H9 (cell line): ENCODE measurements at regions not wholly inside any gene's neighbourhood (a gene's known extent, or its start where the extent isn't known, plus 50 kb on each side); places are given as distances from the start of the nearest gene placed in this dataset.

ENCODE experiments used
- DNase-seq: peaks from one replicate; pipeline ENCODE4 v3.0.0-alpha.2; 2017
- H2AFZ ChIP-seq: one replicate; pipeline ENCODE4 v1.6.1; 2013; ENCODE audit warnings: mild to moderate bottlenecking, low read length, control low read depth, moderate library complexity
- H2AK5ac ChIP-seq: 2 replicates; pipeline ENCODE4 v1.6.1; 2013; ENCODE audit warnings: low read length, control low read depth, mixed read lengths; ENCODE audit not compliant: insufficient read length
- H2BK120ac ChIP-seq: one replicate; pipeline ENCODE4 v1.6.1; 2013; ENCODE audit warnings: low read depth, mild to moderate bottlenecking, low read length, control low read depth, inconsistent platforms; ENCODE audit not compliant: poor library complexity, severe bottlenecking
- H2BK12ac ChIP-seq: 2 replicates; pipeline ENCODE4 v1.6.1; 2013; ENCODE audit warnings: low read length, control low read depth, mixed read lengths, low read depth; ENCODE audit not compliant: insufficient read length
- H2BK15ac ChIP-seq: 2 replicates; pipeline ENCODE4 v1.6.1; 2013; ENCODE audit warnings: low read depth, low read length, control low read depth
- H2BK20ac ChIP-seq: one replicate; pipeline ENCODE4 v1.6.1; 2013; ENCODE audit warnings: low read depth, mild to moderate bottlenecking, low read length, control low read depth, inconsistent platforms; ENCODE audit not compliant: poor library complexity, severe bottlenecking
- H2BK5ac ChIP-seq: 2 replicates; pipeline ENCODE4 v1.6.1; 2013; ENCODE audit warnings: low read length, control low read depth, mixed read lengths; ENCODE audit not compliant: insufficient read length
- H3K14ac ChIP-seq: 2 replicates; pipeline ENCODE4 v1.6.1; 2013; ENCODE audit warnings: low read length, control low read depth; ENCODE audit not compliant: insufficient read depth
- H3K18ac ChIP-seq: 2 replicates; pipeline ENCODE4 v1.6.1; 2013; ENCODE audit warnings: low read depth, mild to moderate bottlenecking, mixed read lengths, low read length, control low read depth; ENCODE audit not compliant: insufficient read length
- H3K23ac ChIP-seq: 2 replicates; pipeline ENCODE4 v1.6.1; 2013; ENCODE audit warnings: low read length, control low read depth, mixed read lengths, low read depth; ENCODE audit not compliant: insufficient read length
- H3K23me2 ChIP-seq: 2 replicates; pipeline ENCODE4 v1.6.1; 2013; ENCODE audit warnings: low read depth, mild to moderate bottlenecking, mixed read lengths, low read length, control low read depth; ENCODE audit not compliant: insufficient read length, poor library complexity, severe bottlenecking
- H3K27ac ChIP-seq: 2 replicates; pipeline ENCODE4 v1.5.1; 2013; ENCODE audit warnings: low read length, control low read depth, mixed read lengths, low read depth; ENCODE audit not compliant: insufficient read length
- H3K27me3 ChIP-seq: 2 replicates; pipeline ENCODE4 v1.6.1; 2013; ENCODE audit warnings: low read length, control low read depth, inconsistent platforms; ENCODE audit not compliant: insufficient read depth
- H3K4ac ChIP-seq: 2 replicates; pipeline ENCODE4 v1.6.1; 2013; ENCODE audit warnings: low read depth, mild to moderate bottlenecking, control low read depth, inconsistent platforms, low read length, moderate library complexity
- H3K4me1 ChIP-seq: 2 replicates; pipeline ENCODE4 v1.6.1; 2013; ENCODE audit warnings: low read length, control low read depth, inconsistent platforms; ENCODE audit not compliant: insufficient read depth
- H3K4me2 ChIP-seq: 2 replicates; pipeline ENCODE4 v1.6.1; 2013; ENCODE audit warnings: low read length, control low read depth, mixed read lengths; ENCODE audit not compliant: insufficient read length, insufficient read depth
- H3K56ac ChIP-seq: 2 replicates; pipeline ENCODE4 v1.6.1; 2013; ENCODE audit warnings: low read depth, mild to moderate bottlenecking, mixed read lengths, low read length, control low read depth; ENCODE audit not compliant: insufficient read length
- H3K79me1 ChIP-seq: 2 replicates; pipeline ENCODE4 v1.6.1; 2013; ENCODE audit warnings: low read depth, mild to moderate bottlenecking, moderate library complexity, low read length, control low read depth, inconsistent platforms; ENCODE audit not compliant: insufficient read depth, poor library complexity, severe bottlenecking
- H3K79me2 ChIP-seq: 2 replicates; pipeline ENCODE4 v1.6.1; 2013; ENCODE audit warnings: low read length, control low read depth, inconsistent platforms; ENCODE audit not compliant: insufficient read depth
- H3K9ac ChIP-seq: 2 replicates; pipeline ENCODE4 v1.6.1; 2013; ENCODE audit warnings: low read length, control low read depth, mixed read lengths; ENCODE audit not compliant: insufficient read length; ENCODE audit errors: extremely low read depth
- H3K9me3 ChIP-seq: one replicate; pipeline ENCODE4 v1.6.1; 2013; ENCODE audit warnings: low read depth, low read length, inconsistent platforms; ENCODE audit not compliant: control insufficient read depth
- H3T11ph ChIP-seq: one replicate; pipeline ENCODE4 v1.6.1; 2013; ENCODE audit warnings: mild to moderate bottlenecking, low read length, control low read depth, inconsistent platforms
- H4K20me1 ChIP-seq: one replicate; pipeline ENCODE4 v1.6.1; 2013; ENCODE audit not compliant: control insufficient read depth, insufficient read length, insufficient read depth
- H4K5ac ChIP-seq: 2 replicates; pipeline ENCODE4 v1.6.1; 2013; ENCODE audit warnings: low read depth, mild to moderate bottlenecking, mixed read lengths, low read length, control low read depth; ENCODE audit not compliant: insufficient read length
- H4K8ac ChIP-seq: replicated peaks from 2 replicates; pipeline ENCODE4 v1.6.1; 2013; ENCODE audit warnings: low read length, control low read depth, mixed read lengths, low read depth; ENCODE audit not compliant: insufficient read length
- H4K91ac ChIP-seq: 2 replicates; pipeline ENCODE4 v1.6.1; 2013; ENCODE audit warnings: low read depth, mild to moderate bottlenecking, moderate library complexity, mixed read lengths, low read length, control low read depth; ENCODE audit not compliant: insufficient read length
- H3K27ac Mint-ChIP-seq, 3 experiments: 2 replicates in 2 of 3; 3 replicates in 1 of 3; pipeline ENCODE4 v1.8.0; 2020 to 2021; ENCODE audit warnings: mixed read lengths in 3 of 3, mild to moderate bottlenecking in 1 of 3, moderate library complexity in 1 of 3
- H3K27me3 Mint-ChIP-seq: 2 replicates; pipeline ENCODE4 v1.8.0; 2021; ENCODE audit warnings: low read depth, mild to moderate bottlenecking, moderate library complexity, mixed read lengths
- H3K36me3 Mint-ChIP-seq, 3 experiments: 2 replicates in 2 of 3; 3 replicates in 1 of 3; pipeline ENCODE4 v1.8.0; 2020 to 2021; ENCODE audit warnings: low read depth in 3 of 3, mixed read lengths in 3 of 3; ENCODE audit not compliant: insufficient read depth in 1 of 3
- H3K4me1 Mint-ChIP-seq, 2 experiments: 2 replicates each; pipeline ENCODE4 v1.8.0; 2020; ENCODE audit warnings: mixed read lengths in 2 of 2
- H3K4me3 Mint-ChIP-seq, 2 experiments: 2 replicates in 1 of 2; 3 replicates in 1 of 2; pipeline ENCODE4 v1.8.0; 2020 to 2021; ENCODE audit warnings: mild to moderate bottlenecking in 2 of 2, mixed read lengths in 2 of 2, moderate library complexity in 1 of 2
- H3K9me3 Mint-ChIP-seq, 2 experiments: 2 replicates in 1 of 2; 3 replicates in 1 of 2; pipeline ENCODE4 v1.8.0; 2020; ENCODE audit warnings: mild to moderate bottlenecking in 2 of 2, mixed read lengths in 2 of 2, moderate library complexity in 1 of 2
- CTCF ChIP-seq: fragments of 200-600 bp; sonication (generic); conservative IDR thresholded peaks from 3 replicates; pipeline ENCODE4 v1.8.0; 2021; ENCODE audit warnings: antibody characterized with exemption, mild to moderate bottlenecking
- WGBS: extraction: QIAGEN DNeasy Blood & Tissue Kit; methylation state at CpG from one replicate; pipeline ENCODE4 v1.1.7; 2013; ENCODE audit warnings: missing lambda C conversion rate, low lambda C conversion rate, mixed read lengths; ENCODE audit not compliant: insufficient read length; ENCODE audit errors: extremely low coverage; 5-methylcytosine and 5-hydroxymethylcytosine counted together

- Histone ChIP-seq H3K9me3 (no peaks in the 10 kb centered on the region), H2BK15ac (no peak overlapping the region), H3K27ac (no peak overlapping the region), H2BK5ac (no peak overlapping the region), H3K23me2 (no peaks in the 10 kb centered on the region), H4K5ac (no peak overlapping the region), H3K4me1 (no peaks in the 10 kb centered on the region), H3K4me2 (no peak overlapping the region), H4K91ac (no peak overlapping the region), H4K8ac (no peak overlapping the region), H2AFZ (no peak overlapping the region), H3T11ph (no peak overlapping the region), H3K79me2 (no peaks in the 10 kb centered on the region), H2BK120ac (no peak overlapping the region), H3K23ac (no peak overlapping the region), H3K79me1 (no peaks in the 10 kb centered on the region), H3K14ac (no peak overlapping the region), H3K9ac (no peak overlapping the region), H3K4ac (no peak overlapping the region), H4K20me1 (no peaks in the 10 kb centered on the region), H2BK20ac (no peak overlapping the region), H3K56ac (no peak overlapping the region), H3K27me3 (no peaks in the 10 kb centered on the region), H2BK12ac (no peak overlapping the region), H3K18ac (no peak overlapping the region), H2AK5ac (no peak overlapping the region)
- H3K4me3 Mint-ChIP-seq: no peak overlapping the region
- H3K9me3 Mint-ChIP-seq: no peaks in the 10 kb centered on the region
- TF ChIP-seq CTCF: no peak
- no peaks in the 10 kb centered on the region for H3K36me3 Mint-ChIP-seq
- peaks cover 3 to 17% of the 10 kb centered on the region in 2 experiments; a peak in 3 of 4 replicates for H3K4me1 Mint-ChIP-seq
- no peak overlapping the region for H3K27ac Mint-ChIP-seq
- H3K27me3 Mint-ChIP-seq: 0 out of 2 replicates have a peak, but pooled peaks cover 2% of the 10 kb centered on the region
- WGBS: no CpG with 5 or more reads among the region's 4 CpGs
- DNase-seq: no peak
Measured at GRCh38 chr1:213423041-213423440, 372.0 kb downstream of the RPS6KC1 start.
